AG09309 (cell line): ENCODE measurements at regions not wholly inside any gene's neighbourhood (a gene's known extent, or its start where the extent isn't known, plus 50 kb on each side); places are given as distances from the start of the nearest gene placed in this dataset.

Experiments used
- DNase-seq: peaks from one replicate; pipeline ENCODE4 v3.0.0-alpha.2; 2010; ENCODE audit warnings: low read depth
- H3K4me3 ChIP-seq: 2 replicates; pipeline ENCODE4 v1.5.1; 2011; ENCODE audit warnings: mild to moderate bottlenecking, low read depth, low read length, moderate library complexity; ENCODE audit not compliant: control insufficient read depth
- TF ChIP-seq, protein P1 (sequence below): IDR thresholded peaks from 2 replicates; pipeline ENCODE4 v1.5.1; 2011; ENCODE audit warnings: mild to moderate bottlenecking, low read depth, low read length, inconsistent platforms; ENCODE audit not compliant: insufficient read depth, control insufficient read depth; ENCODE audit errors: missing control alignments

- TF ChIP-seq, protein P1, sequence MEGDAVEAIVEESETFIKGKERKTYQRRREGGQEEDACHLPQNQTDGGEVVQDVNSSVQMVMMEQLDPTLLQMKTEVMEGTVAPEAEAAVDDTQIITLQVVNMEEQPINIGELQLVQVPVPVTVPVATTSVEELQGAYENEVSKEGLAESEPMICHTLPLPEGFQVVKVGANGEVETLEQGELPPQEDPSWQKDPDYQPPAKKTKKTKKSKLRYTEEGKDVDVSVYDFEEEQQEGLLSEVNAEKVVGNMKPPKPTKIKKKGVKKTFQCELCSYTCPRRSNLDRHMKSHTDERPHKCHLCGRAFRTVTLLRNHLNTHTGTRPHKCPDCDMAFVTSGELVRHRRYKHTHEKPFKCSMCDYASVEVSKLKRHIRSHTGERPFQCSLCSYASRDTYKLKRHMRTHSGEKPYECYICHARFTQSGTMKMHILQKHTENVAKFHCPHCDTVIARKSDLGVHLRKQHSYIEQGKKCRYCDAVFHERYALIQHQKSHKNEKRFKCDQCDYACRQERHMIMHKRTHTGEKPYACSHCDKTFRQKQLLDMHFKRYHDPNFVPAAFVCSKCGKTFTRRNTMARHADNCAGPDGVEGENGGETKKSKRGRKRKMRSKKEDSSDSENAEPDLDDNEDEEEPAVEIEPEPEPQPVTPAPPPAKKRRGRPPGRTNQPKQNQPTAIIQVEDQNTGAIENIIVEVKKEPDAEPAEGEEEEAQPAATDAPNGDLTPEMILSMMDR = no peak
- H3K4me3 ChIP-seq = no peak overlapping the region
- DNase-seq = no peak
These were observed 93.9 kb upstream of the PLPPR5 start for GRCh38 chr1:99098589-99098988.

GRCh38 chr1:99106274-99106673, 101.6 kb upstream of the PLPPR5 start:
- no peak for DNase-seq
- TF ChIP-seq, protein P1 = no peak
- H3K4me3 ChIP-seq = no peak overlapping the region

DNA sequence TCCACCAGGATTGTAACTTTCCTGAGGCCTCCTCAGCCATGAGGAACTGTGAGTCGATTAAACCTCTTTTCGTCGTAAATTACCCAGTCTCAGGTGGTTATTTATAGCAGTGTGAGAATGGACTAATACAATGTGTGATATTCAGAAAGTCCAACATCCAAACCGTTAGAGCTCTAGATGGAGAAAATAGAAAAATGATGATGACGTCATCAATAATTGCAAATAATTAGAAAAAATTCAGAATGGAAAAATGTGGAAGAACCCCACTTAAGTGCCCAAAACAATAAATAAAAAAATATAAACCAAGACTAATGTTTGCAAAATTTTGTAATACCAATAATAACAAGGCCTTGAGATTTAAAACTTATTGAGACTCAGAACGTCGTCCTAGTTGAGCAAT, 103.0 kb upstream of the PLPPR5 start:
- no peak overlapping the region for H3K4me3 ChIP-seq
- no peak for DNase-seq
- TF ChIP-seq, protein P1 = no peak

DNA sequence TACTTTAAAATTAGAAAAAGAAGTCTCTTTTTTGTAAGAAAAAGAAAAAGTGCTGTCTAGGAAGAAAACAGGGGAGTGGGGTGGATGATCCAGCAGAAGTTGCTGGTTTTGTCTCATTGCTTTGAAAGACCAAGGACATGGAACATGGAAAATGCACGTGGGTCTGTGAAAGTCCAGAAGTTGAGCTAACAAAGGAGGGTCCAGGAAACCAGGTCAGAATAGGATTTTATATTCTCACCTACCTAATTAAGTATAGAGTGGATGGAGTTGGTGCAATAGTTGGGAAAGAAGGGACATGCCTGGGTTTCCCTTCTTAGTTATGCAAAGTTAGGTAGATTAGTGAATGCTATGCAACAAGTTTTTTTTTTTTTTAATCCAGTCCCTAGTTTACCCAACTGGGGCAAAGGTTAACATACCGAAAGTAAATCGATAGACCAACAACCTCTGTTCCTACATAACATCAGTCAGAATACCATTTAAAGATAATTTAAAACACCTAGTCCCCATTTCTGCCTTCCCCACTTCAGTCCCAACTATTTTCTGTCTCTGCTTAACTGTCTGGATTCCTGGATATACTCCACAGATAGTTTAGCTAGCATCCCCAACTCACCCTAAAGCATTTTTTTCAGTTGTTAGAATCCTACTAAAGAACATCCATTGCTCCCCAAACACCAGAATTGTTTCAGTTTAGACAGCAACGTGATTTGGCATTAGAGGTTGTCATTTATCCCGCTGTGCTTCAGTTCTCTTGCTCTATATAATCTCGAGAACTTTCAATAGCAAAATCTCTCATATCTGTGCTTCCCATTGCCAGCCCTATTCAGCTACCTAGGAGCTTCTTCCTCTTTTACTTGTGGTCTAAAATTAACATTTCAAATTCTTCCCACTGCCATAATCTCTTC, 105.7 kb upstream of the PLPPR5 start:
- TF ChIP-seq, protein P1 = no peak
- no peak overlapping the region for H3K4me3 ChIP-seq
- no peak for DNase-seq

- DNase-seq = no peak
- no peak overlapping the region for H3K4me3 ChIP-seq
- TF ChIP-seq, protein P1 = no peak
These were observed 110.6 kb upstream of the PLPPR5 start for GRCh38 chr1:99115231-99115630.

GRCh38 chr1:99119188-99119587, 114.5 kb upstream of the PLPPR5 start:
- DNase-seq = no peak
- TF ChIP-seq, protein P1 = no peak
- no peak overlapping the region for H3K4me3 ChIP-seq
